ENCODE measurements at regions not wholly inside any gene's neighbourhood (a gene's known extent, or its start where the extent isn't known, plus 50 kb on each side); places are given as distances from the start of the nearest gene placed in this dataset.

GRCh38 chr18:78558101-78558810, 421.4 kb upstream of the SALL3 start:
- H3K4me1 ChIP-seq (ENCODE audit: insufficient read depth, low read length, poor library complexity, severe bottlenecking) = no peaks in the 10 kb centered on the region
- no peak overlapping the region for H3K4me2 ChIP-seq (ENCODE audit: low read length)
- no peaks in the 10 kb centered on the region for H3K9me2 ChIP-seq (ENCODE audit: insufficient read depth, low read length)
- intact Hi-C loops (cut with micrococcal nuclease; ENCODE audit: unreplicated experiment) = no loop called here
- no peaks in the 10 kb centered on the region for H3K9me3 ChIP-seq (ENCODE audit: low read length)
- no peak overlapping the region for H3K4me3 ChIP-seq (ENCODE audit: low read depth, low read length, poor library complexity, severe bottlenecking)
- TF ChIP-seq EZH2phosphoT487 (IDR thresholded peaks at IDR 0.05; ENCODE audit: borderline replicate concordance, low read depth, low read length) = no peak
- TF ChIP-seq, protein P1, sequence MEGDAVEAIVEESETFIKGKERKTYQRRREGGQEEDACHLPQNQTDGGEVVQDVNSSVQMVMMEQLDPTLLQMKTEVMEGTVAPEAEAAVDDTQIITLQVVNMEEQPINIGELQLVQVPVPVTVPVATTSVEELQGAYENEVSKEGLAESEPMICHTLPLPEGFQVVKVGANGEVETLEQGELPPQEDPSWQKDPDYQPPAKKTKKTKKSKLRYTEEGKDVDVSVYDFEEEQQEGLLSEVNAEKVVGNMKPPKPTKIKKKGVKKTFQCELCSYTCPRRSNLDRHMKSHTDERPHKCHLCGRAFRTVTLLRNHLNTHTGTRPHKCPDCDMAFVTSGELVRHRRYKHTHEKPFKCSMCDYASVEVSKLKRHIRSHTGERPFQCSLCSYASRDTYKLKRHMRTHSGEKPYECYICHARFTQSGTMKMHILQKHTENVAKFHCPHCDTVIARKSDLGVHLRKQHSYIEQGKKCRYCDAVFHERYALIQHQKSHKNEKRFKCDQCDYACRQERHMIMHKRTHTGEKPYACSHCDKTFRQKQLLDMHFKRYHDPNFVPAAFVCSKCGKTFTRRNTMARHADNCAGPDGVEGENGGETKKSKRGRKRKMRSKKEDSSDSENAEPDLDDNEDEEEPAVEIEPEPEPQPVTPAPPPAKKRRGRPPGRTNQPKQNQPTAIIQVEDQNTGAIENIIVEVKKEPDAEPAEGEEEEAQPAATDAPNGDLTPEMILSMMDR (conservative IDR thresholded peaks at IDR 0.05; ENCODE audit: low read length) = no peak
- H4K20me1 ChIP-seq (ENCODE audit: insufficient read depth, low read length) = no peaks in the 10 kb centered on the region
- no TSS peak for BruUV-seq (replicated peaks)
- ChIA-PET POLR2A (no interaction called here), CTCF (ENCODE audit: unreplicated experiment) (no interaction called here)
- H3K79me2 ChIP-seq (ENCODE audit: insufficient read depth, low read depth, low read length) = no peaks in the 10 kb centered on the region
- H3K27ac ChIP-seq (ENCODE audit: low read depth, low read length, poor library complexity, severe bottlenecking) = no peak overlapping the region
- no peak for DNase-seq (ENCODE audit: low spot score)
- no peak overlapping the region for H2AFZ ChIP-seq (ENCODE audit: low read length)
- H3K36me3 ChIP-seq (ENCODE audit: insufficient read depth, low read length) = no peaks in the 10 kb centered on the region

DNA sequence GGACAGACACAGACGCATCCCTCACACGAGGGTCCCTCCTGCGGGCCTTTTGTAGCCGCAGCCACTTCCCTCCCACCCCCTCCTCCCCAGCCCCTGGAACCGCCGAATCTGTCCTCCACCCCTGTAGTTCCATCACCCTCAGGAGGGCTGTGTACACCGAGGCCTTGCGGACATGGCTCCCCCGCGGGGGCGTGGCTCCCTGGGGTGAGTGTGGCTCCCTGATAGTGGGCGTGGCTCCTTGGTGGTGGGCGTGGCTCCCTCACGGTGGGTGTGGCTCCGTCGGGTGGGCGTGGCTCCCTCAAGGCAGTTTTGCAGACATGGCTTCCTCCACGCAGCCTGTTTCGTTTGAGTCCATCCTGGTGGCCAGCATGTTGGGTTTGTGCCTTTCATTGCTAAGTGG, 420.7 kb upstream of the SALL3 start:
- intact Hi-C loops (cut with micrococcal nuclease; ENCODE audit: unreplicated experiment) = no loop called here
- TF ChIP-seq, protein P1 (conservative IDR thresholded peaks at IDR 0.05; ENCODE audit: low read length) = no peak
- TF ChIP-seq EZH2phosphoT487 (IDR thresholded peaks at IDR 0.05; ENCODE audit: borderline replicate concordance, low read depth, low read length) = no peak
- Histone ChIP-seq H3K36me3 (ENCODE audit: insufficient read depth, low read length) (no peaks in the 10 kb centered on the region), H3K9me3 (ENCODE audit: low read length) (no peaks in the 10 kb centered on the region), H3K27ac (ENCODE audit: low read depth, low read length, poor library complexity, severe bottlenecking) (no peak overlapping the region), H3K79me2 (ENCODE audit: insufficient read depth, low read depth, low read length) (no peaks in the 10 kb centered on the region), H3K9me2 (ENCODE audit: insufficient read depth, low read length) (no peaks in the 10 kb centered on the region), H4K20me1 (ENCODE audit: insufficient read depth, low read length) (no peaks in the 10 kb centered on the region), H3K4me1 (ENCODE audit: insufficient read depth, low read length, poor library complexity, severe bottlenecking) (no peaks in the 10 kb centered on the region), H2AFZ (ENCODE audit: low read length) (no peak overlapping the region), H3K4me3 (ENCODE audit: low read depth, low read length, poor library complexity, severe bottlenecking) (no peak overlapping the region), H3K4me2 (ENCODE audit: low read length) (no peak overlapping the region)
- ChIA-PET POLR2A (no interaction called here), CTCF (ENCODE audit: unreplicated experiment) (no interaction called here)
- no peak for DNase-seq (ENCODE audit: low spot score)
- BruUV-seq (replicated peaks) = no TSS peak

DNA sequence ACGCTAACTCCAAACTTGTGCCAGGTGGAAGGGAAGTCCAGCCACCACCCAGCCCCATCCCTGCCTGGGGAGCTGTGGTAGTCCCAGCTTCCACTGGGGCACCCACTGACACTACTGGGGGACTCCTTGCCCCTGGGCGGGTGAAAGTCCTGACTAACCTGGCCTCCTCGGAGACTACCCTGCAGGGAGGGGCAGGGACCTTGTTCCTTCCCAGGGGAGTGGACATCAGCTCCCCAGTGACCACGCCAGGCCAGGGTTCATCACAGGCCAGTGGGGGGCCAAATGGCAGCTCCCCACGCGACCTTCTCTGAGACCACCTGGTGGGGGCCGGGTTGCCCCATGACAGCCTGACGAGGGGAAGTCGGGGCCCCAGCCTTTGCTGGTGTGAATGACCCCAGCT, 420.0 kb upstream of the SALL3 start:
- Histone ChIP-seq H3K4me3 (ENCODE audit: low read depth, low read length, poor library complexity, severe bottlenecking) (no peak overlapping the region), H3K36me3 (ENCODE audit: insufficient read depth, low read length) (no peaks in the 10 kb centered on the region), H3K9me3 (ENCODE audit: low read length) (no peaks in the 10 kb centered on the region), H3K79me2 (ENCODE audit: insufficient read depth, low read depth, low read length) (no peaks in the 10 kb centered on the region), H3K4me2 (ENCODE audit: low read length) (no peak overlapping the region), H2AFZ (ENCODE audit: low read length) (no peak overlapping the region), H4K20me1 (ENCODE audit: insufficient read depth, low read length) (no peaks in the 10 kb centered on the region), H3K9me2 (ENCODE audit: insufficient read depth, low read length) (no peaks in the 10 kb centered on the region), H3K27ac (ENCODE audit: low read depth, low read length, poor library complexity, severe bottlenecking) (no peak overlapping the region), H3K4me1 (ENCODE audit: insufficient read depth, low read length, poor library complexity, severe bottlenecking) (no peaks in the 10 kb centered on the region)
- POLR2A ChIA-PET = no interaction called here
- BruUV-seq (replicated peaks) = no TSS peak
- CTCF ChIA-PET (ENCODE audit: unreplicated experiment) = no interaction called here
- TF ChIP-seq, protein P1 (conservative IDR thresholded peaks at IDR 0.05; ENCODE audit: low read length) = no peak
- no peak for TF ChIP-seq EZH2phosphoT487 (IDR thresholded peaks at IDR 0.05; ENCODE audit: borderline replicate concordance, low read depth, low read length)
- no peak for DNase-seq (ENCODE audit: low spot score)
- intact Hi-C loops (cut with micrococcal nuclease; ENCODE audit: unreplicated experiment) = no loop called here
